ENCODE measurements at regions not wholly inside any gene's neighbourhood (a gene's known extent, or its start where the extent isn't known, plus 50 kb on each side); places are given as distances from the start of the nearest gene placed in this dataset.
"Not testable (repeated sequence)": the region's sequence is repeated elsewhere in the genome, so short reads cannot be mapped to it uniquely, and the experiment has no call there.

DNA sequence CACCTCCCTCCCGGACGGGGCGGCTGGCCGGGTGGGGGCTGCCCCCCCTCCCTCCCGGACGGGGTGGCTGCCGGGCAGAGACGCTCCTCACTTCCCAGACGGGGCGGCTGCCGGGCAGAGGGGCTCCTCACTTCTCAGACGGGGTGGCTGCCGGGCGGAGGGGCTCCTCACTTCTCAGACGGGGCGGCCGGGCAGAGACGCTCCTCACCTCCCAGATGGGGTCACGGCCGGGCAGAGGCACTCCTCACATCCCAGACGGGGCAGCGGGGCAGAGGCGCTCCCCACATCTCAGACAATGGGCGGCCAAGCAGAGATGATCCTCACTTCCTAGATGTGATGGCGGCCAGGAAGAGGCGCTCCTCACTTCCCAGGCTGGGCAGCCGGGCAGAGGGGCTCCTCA is 1430.4 kb upstream of the FLRT2 start:
- not testable (repeated sequence) for H2BK120ac ChIP-seq (ENCODE audit: insufficient read depth, low read length, poor library complexity); H3K4me3 ChIP-seq (ENCODE audit: low read depth, low read length); DNase-seq; H3K18ac ChIP-seq (ENCODE audit: low read length); H3K79me2 ChIP-seq (ENCODE audit: control insufficient read depth, insufficient read depth, low read length, poor library complexity); H2AFZ ChIP-seq (ENCODE audit: insufficient read depth, low read length, poor library complexity); H3K9ac ChIP-seq (ENCODE audit: low read length); H3K27me3 ChIP-seq (ENCODE audit: insufficient read depth, low read length); H2BK5ac ChIP-seq (ENCODE audit: low read depth, low read length, poor library complexity); H3K4ac ChIP-seq (ENCODE audit: low read depth, low read length); H4K8ac ChIP-seq (ENCODE audit: low read depth, low read length); H3K9me3 ChIP-seq (ENCODE audit: insufficient read depth, low read depth, low read length); H4K91ac ChIP-seq (ENCODE audit: low read depth, low read length); H3K36me3 ChIP-seq (ENCODE audit: control insufficient read depth in 1 of 2, insufficient read depth in 2 of 2, low read length in 2 of 2); H2AK5ac ChIP-seq (ENCODE audit: low read length); H4K12ac ChIP-seq (ENCODE audit: low read depth, low read length); H3K4me1 ChIP-seq (ENCODE audit: control insufficient read depth in 1 of 2, insufficient read depth in 2 of 2, low read length in 2 of 2); H2BK12ac ChIP-seq (ENCODE audit: low read length); H3K14ac ChIP-seq (ENCODE audit: low read length); H3K27ac ChIP-seq (ENCODE audit: low read depth, low read length); H3K23ac ChIP-seq (ENCODE audit: low read length); H3K4me2 ChIP-seq (ENCODE audit: low read length); H3K79me1 ChIP-seq (ENCODE audit: low read length)
- WGBS (ENCODE audit: extremely low coverage, insufficient coverage, insufficient read length) = no CpG with 5 or more reads among the region's 27 CpGs

DNA sequence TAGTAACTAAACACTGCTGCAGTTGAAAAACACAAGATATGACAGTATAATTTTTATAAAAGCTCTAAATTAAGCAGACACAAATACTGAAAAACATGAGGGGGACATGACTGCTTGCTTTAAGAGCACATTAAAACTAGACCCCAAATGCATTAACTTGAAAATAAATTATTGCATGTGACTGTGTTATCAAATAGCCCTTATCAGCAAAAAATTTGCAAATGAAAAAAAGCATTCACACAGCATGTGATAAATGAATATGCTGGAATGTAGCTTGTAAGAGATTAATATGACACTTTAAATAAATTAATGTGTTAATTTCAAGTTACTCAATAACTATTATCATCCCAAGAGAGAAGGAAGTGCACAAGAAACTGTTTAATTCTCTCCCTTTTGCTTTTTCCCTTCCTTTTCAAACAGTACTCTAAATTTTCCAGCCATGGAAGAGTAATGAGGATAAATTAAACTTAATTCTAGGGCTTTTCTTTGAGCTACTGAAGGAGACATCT is 1422.1 kb upstream of the FLRT2 start:
- H3K23ac ChIP-seq (ENCODE audit: low read length) = no peak overlapping the region

DNA sequence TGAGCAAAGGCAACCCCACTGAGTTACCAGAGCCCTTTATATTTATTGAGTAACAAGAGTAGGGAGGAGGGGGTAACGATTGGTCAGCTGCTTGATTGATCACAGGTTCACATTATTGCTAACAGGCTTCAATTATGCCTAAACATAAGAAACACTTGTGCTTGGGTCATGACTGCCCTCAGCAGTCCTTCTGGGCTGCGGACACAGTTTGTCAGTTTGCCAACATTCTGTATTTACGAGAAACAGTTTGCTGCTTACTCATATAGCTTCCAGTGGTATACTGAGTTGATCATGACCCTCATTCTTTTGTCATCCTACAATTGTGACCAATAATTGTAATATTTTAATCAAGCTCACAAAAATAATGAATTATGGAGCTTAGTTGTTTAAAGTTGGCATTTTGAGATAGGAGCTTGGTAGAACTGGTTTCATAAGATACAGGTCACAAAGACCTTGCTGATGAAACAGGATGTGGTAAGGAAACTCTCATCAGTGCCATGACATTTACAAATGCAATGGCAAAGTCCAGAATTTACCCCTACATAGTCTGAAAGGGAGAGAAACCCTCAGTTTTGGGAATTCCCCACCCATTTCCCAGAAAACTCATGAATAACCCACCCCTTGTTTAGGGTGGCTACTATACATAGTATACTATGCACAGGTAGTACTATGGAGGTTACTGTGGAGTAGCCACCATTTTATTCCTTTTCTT is 1421.0 kb upstream of the FLRT2 start:
- no peak overlapping the region for H3K4me3 ChIP-seq (ENCODE audit: low read depth, low read length)
- no peak overlapping the region for H3K23ac ChIP-seq (ENCODE audit: low read length)
- WGBS (ENCODE audit: extremely low coverage, insufficient coverage, insufficient read length) = no CpG with 5 or more reads among the region's 3 CpGs
- no peak for DNase-seq
- H3K9ac ChIP-seq (ENCODE audit: low read length) = no peak overlapping the region
- no peak overlapping the region for H4K12ac ChIP-seq (ENCODE audit: low read depth, low read length)
- no peaks in the 10 kb centered on the region for H3K79me1 ChIP-seq (ENCODE audit: low read length)
- H4K8ac ChIP-seq (ENCODE audit: low read depth, low read length) = no peak overlapping the region
- no peak overlapping the region for H2AFZ ChIP-seq (ENCODE audit: insufficient read depth, low read length, poor library complexity)
- no peak overlapping the region for H3K4ac ChIP-seq (ENCODE audit: low read depth, low read length)
- no peaks in the 10 kb centered on the region for H3K27me3 ChIP-seq (ENCODE audit: insufficient read depth, low read length)
- no peak overlapping the region for H4K91ac ChIP-seq (ENCODE audit: low read depth, low read length)
- no peak overlapping the region for H2BK120ac ChIP-seq (ENCODE audit: insufficient read depth, low read length, poor library complexity)
- no peak overlapping the region for H2BK12ac ChIP-seq (ENCODE audit: low read length)
- H3K14ac ChIP-seq (ENCODE audit: low read length) = no peak overlapping the region
- peaks cover 0 to 3% of the 10 kb centered on the region in 2 experiments for H3K36me3 ChIP-seq (ENCODE audit: control insufficient read depth in 1 of 2, insufficient read depth in 2 of 2, low read length in 2 of 2)
- H2BK5ac ChIP-seq (ENCODE audit: low read depth, low read length, poor library complexity) = no peak overlapping the region
- H3K27ac ChIP-seq (ENCODE audit: low read depth, low read length) = no peak overlapping the region
- H3K79me2 ChIP-seq (ENCODE audit: control insufficient read depth, insufficient read depth, low read length, poor library complexity) = no peaks in the 10 kb centered on the region
- no peak overlapping the region for H3K18ac ChIP-seq (ENCODE audit: low read length)
- no peaks in the 10 kb centered on the region for H3K9me3 ChIP-seq (ENCODE audit: insufficient read depth, low read depth, low read length)
- no peaks in the 10 kb centered on the region for H3K4me1 ChIP-seq (ENCODE audit: control insufficient read depth in 1 of 2, insufficient read depth in 2 of 2, low read length in 2 of 2)
- H2AK5ac ChIP-seq (ENCODE audit: low read length) = no peak overlapping the region
- H3K4me2 ChIP-seq (ENCODE audit: low read length) = no peak overlapping the region

More for the DNA sequence above, 1422.1 kb upstream of the FLRT2 start:
- no peak overlapping the region for H4K8ac ChIP-seq (ENCODE audit: low read depth, low read length)
- no peak overlapping the region for H2BK120ac ChIP-seq (ENCODE audit: insufficient read depth, low read length, poor library complexity)
- no peak overlapping the region for H2BK5ac ChIP-seq (ENCODE audit: low read depth, low read length, poor library complexity)
- no peak overlapping the region for H3K4me2 ChIP-seq (ENCODE audit: low read length)
- no peak overlapping the region for H4K12ac ChIP-seq (ENCODE audit: low read depth, low read length)
- H2BK12ac ChIP-seq (ENCODE audit: low read length) = no peak overlapping the region
- H3K9me3 ChIP-seq (ENCODE audit: insufficient read depth, low read depth, low read length) = peaks cover 2% of the 10 kb centered on the region
- H3K27ac ChIP-seq (ENCODE audit: low read depth, low read length) = no peak overlapping the region
- no peaks in the 10 kb centered on the region for H3K4me1 ChIP-seq (ENCODE audit: control insufficient read depth in 1 of 2, insufficient read depth in 2 of 2, low read length in 2 of 2)
- H3K27me3 ChIP-seq (ENCODE audit: insufficient read depth, low read length) = no peaks in the 10 kb centered on the region
- H3K79me2 ChIP-seq (ENCODE audit: control insufficient read depth, insufficient read depth, low read length, poor library complexity) = no peaks in the 10 kb centered on the region
- DNase-seq = no peak
- H3K79me1 ChIP-seq (ENCODE audit: low read length) = no peaks in the 10 kb centered on the region
- no peak overlapping the region for H3K4me3 ChIP-seq (ENCODE audit: low read depth, low read length)
- no peak overlapping the region for H3K18ac ChIP-seq (ENCODE audit: low read length)
- H2AK5ac ChIP-seq (ENCODE audit: low read length) = no peak overlapping the region
- H2AFZ ChIP-seq (ENCODE audit: insufficient read depth, low read length, poor library complexity) = no peak overlapping the region
- H4K91ac ChIP-seq (ENCODE audit: low read depth, low read length) = no peak overlapping the region
- H3K9ac ChIP-seq (ENCODE audit: low read length) = no peak overlapping the region
- H3K4ac ChIP-seq (ENCODE audit: low read depth, low read length) = no peak overlapping the region
- H3K36me3 ChIP-seq (ENCODE audit: control insufficient read depth in 1 of 2, insufficient read depth in 2 of 2, low read length in 2 of 2) = peaks cover 0 to 3% of the 10 kb centered on the region in 2 experiments
- H3K14ac ChIP-seq (ENCODE audit: low read length) = no peak overlapping the region

DNA sequence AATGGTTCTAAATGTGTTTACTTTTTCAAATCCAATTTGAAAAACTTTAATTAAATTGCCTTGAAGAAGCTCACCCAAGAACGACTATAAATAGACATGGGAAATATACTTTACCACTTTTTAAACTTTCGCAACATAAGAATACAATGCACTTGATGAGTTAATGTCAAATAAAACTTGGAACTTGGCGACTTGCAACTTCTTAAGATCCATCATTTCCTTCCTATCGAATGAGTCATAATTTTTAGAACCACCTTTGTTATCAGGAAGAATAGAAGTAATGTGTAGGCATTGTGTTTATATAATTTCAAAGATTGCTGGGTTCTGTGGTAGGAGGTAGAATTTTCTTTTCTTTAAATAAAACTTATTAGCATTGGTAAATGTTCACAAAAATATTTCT is 1417.4 kb upstream of the FLRT2 start:
- DNase-seq = no peak
- Histone ChIP-seq H3K4ac (ENCODE audit: low read depth, low read length) (no peak overlapping the region), H2BK5ac (ENCODE audit: low read depth, low read length, poor library complexity) (no peak overlapping the region), H4K91ac (ENCODE audit: low read depth, low read length) (no peak overlapping the region), H3K23ac (ENCODE audit: low read length) (no peak overlapping the region), H3K79me1 (ENCODE audit: low read length) (no peaks in the 10 kb centered on the region), H2AFZ (ENCODE audit: insufficient read depth, low read length, poor library complexity) (no peak overlapping the region), H2AK5ac (ENCODE audit: low read length) (no peak overlapping the region), H3K36me3 (ENCODE audit: control insufficient read depth in 1 of 2, insufficient read depth in 2 of 2, low read length in 2 of 2) (no peaks in the 10 kb centered on the region), H2BK12ac (ENCODE audit: low read length) (no peak overlapping the region), H3K27me3 (ENCODE audit: insufficient read depth, low read length) (no peaks in the 10 kb centered on the region), H3K9me3 (ENCODE audit: insufficient read depth, low read depth, low read length) (no peaks in the 10 kb centered on the region), H4K12ac (ENCODE audit: low read depth, low read length) (no peak overlapping the region), H3K4me3 (ENCODE audit: low read depth, low read length) (no peak overlapping the region), H3K18ac (ENCODE audit: low read length) (no peak overlapping the region), H3K4me1 (ENCODE audit: control insufficient read depth in 1 of 2, insufficient read depth in 2 of 2, low read length in 2 of 2) (no peaks in the 10 kb centered on the region), H4K8ac (ENCODE audit: low read depth, low read length) (no peak overlapping the region), H3K9ac (ENCODE audit: low read length) (no peak overlapping the region), H3K14ac (ENCODE audit: low read length) (no peak overlapping the region), H3K27ac (ENCODE audit: low read depth, low read length) (no peak overlapping the region), H3K4me2 (ENCODE audit: low read length) (no peak overlapping the region), H3K79me2 (ENCODE audit: control insufficient read depth, insufficient read depth, low read length, poor library complexity) (no peaks in the 10 kb centered on the region), H2BK120ac (ENCODE audit: insufficient read depth, low read length, poor library complexity) (no peak overlapping the region)
- WGBS (ENCODE audit: extremely low coverage, insufficient coverage, insufficient read length) = no CpG with 5 or more reads among the region's 4 CpGs
